GM19372 (cell line): ENCODE measurements at regions not wholly inside any gene's neighbourhood (a gene's known extent, or its start where the extent isn't known, plus 50 kb on each side); places are given as distances from the start of the nearest gene placed in this dataset.
"Not testable (repeated sequence)": the region's sequence is repeated elsewhere in the genome, so short reads cannot be mapped to it uniquely, and the experiment has no call there.

ENCODE experiments used
- ATAC-seq: cut with Tn5 transposase; IDR thresholded peaks from one replicate; pipeline ENCODE4 v1.9.1; 2021; ENCODE audit warnings: mild to moderate bottlenecking, low read depth, moderate library complexity; ENCODE audit not compliant: unreplicated experiment

DNA sequence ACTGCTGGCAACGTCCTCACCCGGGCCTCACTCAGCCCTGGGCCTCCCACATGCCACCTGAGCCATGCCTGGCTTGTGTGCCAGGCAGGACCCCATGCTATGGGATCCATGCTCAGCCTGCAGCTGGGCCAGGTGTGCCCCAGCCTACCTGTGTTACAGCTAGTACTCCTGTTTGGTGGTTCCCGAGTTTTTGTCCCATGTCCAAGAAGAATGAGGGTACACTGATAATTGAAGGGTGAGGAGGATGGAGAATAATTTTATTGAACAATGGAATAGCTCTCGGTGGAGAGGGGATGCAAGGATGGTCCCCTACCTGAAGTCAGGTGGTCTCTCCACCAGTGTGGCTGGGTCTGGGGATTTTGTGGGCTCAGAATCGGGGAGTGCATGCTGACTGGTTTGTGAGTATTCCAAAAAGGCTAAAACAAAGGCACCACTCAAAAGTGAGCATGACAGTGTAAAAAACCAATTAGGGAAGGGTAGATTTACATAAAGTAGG lies 137.9 kb downstream of the TNFSF18 start:
- no peak for ATAC-seq

DNA sequence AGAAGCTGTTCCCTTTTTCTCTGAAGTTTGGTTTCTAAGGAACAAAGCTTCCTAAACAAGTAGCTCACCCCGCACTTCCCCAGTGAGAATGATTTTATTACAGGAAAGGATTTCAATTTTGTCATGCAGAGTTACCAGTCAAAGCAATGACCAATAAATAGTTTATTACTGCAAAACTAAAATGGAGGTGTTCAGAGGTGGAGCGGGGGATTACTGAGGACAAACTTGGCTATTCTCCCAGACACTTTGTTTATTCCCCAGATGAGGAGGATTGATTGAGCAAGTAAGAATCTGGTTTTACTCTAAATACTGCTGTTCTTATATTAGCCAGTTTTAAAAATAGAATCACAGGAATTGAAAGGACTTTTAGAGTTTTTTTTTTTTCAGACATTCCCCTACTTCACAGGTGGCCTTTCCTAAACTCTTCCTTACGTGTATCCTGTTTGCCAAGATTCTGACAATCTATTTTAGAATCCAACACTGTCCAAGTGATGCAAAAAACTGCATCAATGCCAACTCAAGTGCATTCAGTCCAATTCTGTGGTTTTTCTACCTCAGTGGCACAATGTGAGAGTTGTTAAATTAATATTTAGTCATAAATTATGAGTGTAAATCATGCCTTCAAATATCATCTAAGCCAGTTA lies 136.1 kb downstream of the TNFSF18 start:
- no peak for ATAC-seq

DNA sequence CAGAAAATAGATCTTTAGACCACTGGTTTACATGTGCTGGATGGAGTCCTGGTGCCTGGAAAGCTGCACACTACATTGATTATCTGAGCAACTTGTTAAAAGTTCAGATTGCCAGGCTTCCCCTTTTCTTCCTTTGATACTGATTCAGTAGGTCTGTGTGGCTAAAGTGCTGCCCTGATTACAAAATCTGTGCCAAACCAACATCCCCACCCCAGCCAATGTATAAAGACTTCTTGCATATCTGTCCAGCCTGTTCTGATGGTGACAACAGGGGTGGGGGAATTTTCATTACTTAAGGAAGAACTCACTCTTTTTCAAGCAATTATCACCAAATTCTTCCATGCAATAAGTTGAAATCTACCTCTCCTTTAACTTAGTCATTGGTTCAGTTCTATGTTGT lies 135.5 kb downstream of the TNFSF18 start:
- no peak for ATAC-seq

DNA sequence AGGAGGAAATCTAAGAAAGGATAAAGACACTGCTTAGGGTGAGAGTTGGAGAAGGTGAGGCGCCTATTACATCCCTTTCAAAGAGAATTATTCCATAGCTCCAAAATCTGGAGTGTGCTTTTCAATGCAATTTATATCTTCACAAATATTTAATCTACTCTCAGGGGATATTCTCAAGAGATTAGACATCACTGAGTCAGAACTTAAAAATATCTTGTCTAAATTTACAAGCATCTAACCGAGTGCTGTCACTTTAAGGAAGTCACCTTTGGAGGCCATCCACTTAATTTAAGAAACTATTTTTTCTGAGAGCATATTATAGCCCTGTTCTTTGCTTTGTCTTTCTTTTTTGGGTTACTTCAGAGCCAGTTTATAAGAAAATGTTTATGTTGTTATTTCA lies 134.6 kb downstream of the TNFSF18 start:
- ATAC-seq, result no peak

DNA sequence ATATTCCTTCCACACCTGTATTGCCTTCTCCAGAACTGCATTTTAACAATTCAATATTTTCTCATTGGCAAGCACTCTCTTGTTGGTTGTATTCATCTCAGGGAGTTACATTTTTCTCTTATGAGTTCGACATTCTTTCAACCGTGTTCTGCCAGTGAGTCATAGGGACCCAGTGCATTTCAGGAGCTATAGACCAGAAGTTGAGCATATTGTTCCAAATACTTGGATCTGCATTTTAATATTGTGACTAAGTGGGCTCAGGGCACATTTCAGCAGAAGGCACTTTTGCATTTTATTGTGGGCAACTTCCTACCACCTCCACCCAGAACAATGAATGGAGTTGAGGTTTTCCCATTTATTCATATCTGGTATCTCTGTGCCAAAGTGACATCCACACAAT lies 132.8 kb downstream of the TNFSF18 start:
- ATAC-seq, result no peak

DNA sequence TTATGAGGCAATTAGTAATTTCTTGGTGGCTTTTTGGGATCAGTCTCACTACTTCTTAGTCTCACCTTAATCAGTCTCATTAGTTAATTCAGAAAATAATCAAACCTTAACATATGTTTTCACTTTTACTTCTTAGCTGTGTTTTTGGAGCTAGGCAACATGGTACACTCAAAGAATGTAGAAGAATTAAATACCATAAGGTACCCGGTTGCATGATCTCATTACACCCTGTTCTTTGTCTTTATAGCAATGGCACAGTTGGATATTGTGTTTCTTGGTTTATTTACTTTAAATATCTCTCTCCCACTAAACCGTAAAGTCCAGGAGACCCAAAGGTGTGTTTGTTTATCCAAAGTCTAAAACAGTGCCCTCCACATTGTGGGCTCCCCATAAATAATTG lies 132.3 kb downstream of the TNFSF18 start:
- ATAC-seq, result no peak

DNA sequence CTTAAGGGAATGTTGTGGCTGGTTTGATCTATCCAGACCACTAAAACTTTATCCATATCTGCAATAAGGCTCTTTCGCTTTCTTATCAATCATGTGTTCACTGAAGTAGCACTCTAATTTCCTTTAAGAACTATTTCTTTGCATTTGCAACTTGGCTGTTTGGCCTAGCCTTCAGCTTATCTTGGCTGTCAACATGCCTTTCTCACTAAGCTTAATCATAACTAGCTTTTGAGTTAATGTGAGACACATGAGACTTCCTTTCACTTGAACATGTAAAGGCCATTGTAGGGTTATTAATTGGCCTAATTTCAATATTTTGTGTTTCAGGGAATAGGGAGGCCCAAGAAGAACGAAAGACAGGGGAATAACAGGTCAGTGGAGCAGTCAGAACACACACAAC lies 124.7 kb downstream of the TNFSF18 start:
- no peak for ATAC-seq

DNA sequence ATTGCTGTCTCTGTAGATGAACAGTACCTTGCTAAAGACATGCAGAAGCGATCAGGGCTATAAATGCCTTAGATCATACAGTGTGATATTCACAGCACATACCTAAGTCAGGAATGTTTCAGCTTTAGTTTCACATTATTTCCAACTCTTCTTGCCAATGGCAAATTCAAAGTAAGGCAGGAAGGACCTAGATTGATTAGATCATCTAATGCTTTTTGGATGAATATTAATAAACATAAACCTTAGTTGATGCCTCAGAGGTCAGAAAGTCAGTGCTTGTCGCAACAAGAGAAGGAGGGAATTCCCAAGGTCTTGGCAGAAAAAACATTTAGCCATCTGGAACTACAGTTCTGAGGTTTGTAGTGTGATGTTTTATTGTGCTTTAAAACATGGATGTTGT lies 122.3 kb downstream of the TNFSF18 start:
- ATAC-seq, result no peak

DNA sequence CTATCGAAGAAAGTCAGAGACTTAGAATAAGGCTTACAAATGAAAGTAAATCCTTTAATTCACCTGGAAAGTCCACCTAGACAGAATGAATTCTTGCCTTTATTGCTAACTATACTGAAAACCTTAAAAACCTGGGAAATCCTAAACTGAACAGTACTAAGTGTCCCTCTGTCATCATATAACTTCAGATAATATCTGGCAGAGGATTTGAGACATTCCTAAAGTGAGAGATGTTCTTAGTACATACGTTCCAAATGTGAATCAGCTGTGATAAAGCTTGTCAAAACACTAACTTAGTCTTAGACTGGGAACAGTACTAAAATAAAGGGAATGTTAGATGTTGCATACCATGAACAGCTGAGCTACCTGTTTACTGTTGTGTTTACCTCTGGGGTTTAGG lies 121.7 kb downstream of the TNFSF18 start:
- ATAC-seq, result no peak

DNA sequence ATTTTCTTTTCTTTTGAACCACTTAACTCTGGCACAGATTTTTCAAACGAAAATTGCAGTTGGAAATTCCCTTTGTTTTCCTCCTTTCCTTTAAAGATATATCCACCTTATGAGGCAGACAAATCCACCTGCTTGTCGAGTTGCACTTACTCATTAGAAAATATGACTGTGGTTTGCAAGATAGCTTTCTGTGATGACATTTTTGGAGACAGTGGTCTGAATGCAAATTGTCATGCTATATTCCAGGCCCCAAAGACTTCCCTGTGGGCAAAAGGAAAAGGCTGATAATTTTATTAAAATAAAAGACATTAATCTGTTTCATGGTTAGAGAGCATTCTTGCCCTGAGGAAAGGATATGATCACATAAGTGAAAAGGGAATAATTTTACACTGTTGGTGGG lies 120.6 kb downstream of the TNFSF18 start:
- ATAC-seq, result no peak

DNA sequence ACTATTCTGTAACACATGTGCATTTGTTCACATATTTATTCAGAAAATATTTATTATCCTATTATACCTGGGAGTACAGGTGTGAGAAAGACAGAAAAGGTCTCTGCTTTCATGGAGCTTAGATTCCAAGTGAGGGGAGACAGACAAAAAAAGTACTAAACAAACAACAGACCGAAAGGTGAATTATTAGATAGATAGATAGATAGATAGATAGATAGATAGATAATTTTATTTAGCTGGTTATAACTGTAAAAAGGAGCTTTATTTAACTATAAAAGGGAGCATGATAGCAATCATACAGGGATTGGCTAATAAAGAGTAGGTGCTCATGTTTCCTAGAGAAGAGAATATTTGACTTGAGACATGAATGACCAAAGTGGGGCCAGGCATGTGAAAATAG lies 119.4 kb downstream of the TNFSF18 start:
- no peak for ATAC-seq

DNA sequence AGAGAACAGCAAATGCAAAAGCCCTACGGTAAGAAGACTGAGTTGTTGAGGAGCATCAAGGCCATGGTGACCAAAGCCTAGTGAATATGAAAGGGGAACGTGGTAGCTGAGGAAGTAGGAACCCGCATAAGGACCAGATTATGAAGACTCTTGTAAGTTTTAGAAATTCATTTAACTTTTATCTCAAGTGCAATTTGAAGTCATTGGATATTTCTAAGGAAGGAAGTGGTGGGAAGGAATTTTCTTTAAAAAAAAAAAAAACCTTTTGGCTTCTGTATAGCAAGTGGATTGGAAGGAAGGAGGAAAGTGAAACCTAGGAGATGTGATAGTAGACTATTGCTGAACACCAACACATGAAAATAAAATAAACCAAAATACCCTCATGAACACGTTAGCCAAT lies 119.0 kb downstream of the TNFSF18 start:
- no peak for ATAC-seq

DNA sequence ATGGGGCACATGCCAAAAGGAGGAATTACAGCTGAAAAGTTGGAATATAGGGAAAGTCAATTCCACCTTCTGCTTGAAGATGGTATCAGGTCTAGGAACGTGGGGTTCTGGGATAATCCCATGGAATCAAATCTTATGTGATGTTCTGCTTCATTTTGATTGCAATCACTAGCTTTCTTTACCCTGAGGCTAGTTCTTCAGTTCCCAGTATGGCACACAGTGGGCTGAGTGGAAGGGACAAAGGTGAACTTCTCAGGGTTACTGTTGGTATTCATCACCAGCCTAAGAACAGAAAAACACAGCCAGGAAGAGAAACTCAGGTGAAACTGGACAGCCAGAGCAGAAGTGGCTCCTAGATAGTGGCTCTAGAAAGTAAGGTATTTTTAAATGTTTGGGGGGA lies 117.8 kb downstream of the TNFSF18 start:
- no peak for ATAC-seq

DNA sequence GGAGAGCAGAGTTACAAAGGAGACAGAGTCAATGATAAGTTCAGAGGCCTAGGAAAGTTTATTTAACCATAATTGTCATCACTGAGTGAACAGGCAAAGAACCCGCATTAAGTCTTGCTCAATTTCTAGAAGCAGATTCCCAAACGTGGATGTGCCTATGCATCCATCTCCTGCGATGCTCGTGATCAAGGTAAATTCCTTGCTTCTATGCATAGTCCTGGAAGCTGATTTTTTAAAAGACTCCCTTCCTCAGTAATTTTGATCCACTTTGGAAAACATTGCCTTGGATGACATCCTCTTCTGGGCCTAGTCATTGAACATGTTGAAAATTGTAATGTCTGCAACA lies 116.4 kb downstream of the TNFSF18 start:
- ATAC-seq, result no peak

DNA sequence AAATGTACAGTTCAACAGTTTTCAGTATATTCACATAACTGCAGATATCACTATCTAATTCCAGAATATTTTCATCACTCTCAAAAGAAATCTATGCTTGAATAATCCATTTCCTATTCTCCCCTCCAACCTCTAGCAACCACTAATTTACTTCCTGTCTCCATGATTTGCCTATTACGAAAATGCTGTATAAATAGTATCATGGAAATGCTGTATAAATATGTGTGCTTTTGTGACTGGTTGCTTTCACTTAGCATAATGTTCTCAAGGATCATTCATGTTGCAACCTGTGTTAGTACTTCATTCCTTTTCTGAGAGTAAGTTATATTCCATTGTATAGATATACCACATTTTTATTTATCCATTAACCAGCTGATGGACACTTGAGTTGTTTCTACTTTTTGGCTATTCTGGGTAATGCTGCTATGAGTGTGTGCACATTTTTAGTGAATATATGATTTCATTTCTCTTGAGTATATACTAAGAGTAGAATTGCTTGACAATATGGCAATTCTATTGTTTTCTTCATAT lies 115.6 kb downstream of the TNFSF18 start:
- ATAC-seq, result no peak

DNA sequence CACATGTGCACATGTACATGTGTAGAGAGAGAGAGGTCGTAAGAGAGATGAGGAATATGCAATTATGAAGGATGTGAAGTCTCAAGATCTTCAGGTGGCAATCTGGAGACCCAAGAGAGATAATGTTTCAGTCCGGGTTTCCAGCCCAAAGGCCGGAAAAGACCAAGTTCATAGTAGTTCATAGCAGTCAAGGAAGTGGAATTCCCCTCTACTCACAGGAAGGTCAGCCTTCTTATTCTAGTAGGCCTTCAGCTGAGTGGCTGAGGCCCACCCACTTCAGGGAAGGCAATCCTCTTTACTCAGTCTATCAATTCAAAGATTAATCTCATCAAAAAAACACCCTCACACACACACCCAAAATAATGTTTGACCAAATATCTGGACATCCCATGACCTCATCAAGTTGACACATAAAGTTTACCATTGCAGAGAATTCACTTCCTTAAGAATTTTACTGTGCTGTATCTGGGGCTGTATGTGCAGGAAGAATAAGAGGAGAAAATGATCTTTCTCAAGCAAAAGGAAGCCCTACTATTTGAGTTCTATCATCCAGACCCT lies 114.6 kb downstream of the TNFSF18 start:
- no peak for ATAC-seq

DNA sequence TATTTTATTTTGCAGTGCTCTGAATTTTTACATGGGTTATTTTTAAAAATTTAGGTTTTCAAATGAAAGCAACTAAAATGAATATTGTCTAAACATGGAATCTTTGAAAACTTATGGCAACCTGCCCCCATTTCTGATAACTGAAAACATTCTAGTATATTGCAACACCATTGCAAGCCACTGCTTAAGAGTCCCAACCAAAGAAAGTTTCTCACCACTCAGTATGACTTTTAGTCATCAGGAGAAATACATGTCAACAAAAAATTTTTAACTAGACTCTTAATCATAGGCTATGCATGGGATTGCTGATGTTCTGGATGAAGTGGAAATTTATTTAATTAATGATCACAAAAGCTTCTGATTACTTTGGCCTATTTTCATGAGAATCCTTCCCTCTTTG lies 112.1 kb downstream of the TNFSF18 start:
- ATAC-seq, result no peak

DNA sequence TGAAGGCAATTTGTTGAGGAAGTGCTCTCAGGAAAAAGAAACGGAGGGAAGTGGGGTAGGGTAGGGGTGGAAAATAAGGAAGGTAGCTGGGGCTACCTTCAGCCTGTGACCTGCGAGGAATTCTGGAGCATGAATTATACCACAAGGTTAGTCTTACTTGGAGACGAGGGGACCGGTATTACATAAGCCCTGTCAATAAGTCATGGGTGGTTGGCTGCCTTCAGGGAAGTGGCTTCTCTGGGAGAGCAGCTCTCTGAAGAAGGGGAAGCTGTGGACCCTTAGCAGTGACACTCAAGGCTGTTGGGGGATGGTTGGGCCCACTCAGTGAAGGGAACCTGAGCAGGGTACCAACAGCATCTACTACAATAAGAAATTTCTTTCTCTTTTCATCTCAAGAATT lies 111.3 kb downstream of the TNFSF18 start:
- no peak for ATAC-seq

DNA sequence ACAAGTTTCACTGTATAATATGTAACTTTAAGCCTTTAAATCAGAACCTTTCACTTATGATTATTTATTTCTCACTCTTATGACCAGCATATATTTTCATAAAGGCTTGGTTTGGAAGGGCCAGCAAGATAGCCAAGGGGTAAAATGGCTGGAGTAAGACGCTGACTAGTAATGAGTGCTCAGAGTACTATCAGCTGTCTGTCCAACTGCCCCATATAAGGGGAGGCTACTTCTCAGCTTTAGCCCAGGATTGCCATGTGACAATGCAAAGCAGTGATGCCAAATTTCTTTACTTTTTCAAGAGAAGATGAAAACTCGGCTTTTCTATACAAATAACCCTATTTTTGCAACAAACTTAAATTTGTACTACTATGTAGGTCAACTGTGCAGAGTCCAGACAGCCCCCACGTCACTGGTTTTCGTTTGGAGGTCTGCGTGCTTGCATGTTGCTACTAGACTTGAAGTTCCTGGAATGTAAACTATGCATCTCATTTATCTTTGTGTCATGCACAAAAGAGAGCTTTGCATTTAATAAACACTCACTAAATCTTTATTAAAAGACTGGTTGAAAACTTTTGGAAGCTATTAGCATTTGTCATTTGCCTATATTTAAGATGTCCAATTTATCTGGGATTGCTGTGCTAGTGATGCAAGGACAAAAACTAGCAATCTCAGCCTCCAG lies 110.4 kb downstream of the TNFSF18 start:
- ATAC-seq, result no peak

DNA sequence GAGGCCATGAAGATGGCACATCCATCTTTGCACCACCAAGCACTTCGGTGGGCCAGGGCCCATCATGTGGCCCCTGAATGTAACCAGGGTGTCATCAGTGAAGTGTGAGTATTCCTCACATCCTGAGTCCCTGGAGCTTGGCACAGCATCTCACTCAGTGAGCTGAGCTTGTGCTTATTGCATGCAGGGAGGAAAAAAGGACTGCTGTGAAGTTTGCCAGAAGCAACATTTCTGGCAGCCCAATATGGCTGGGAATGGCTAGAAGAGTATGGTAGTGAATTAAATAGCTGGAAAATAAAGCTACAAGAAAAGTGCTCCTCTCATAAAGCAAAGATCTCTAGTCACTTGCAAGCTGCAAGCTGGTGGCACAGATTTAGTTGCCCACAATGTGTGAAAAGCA lies 109.3 kb downstream of the TNFSF18 start:
- ATAC-seq, result no peak

DNA sequence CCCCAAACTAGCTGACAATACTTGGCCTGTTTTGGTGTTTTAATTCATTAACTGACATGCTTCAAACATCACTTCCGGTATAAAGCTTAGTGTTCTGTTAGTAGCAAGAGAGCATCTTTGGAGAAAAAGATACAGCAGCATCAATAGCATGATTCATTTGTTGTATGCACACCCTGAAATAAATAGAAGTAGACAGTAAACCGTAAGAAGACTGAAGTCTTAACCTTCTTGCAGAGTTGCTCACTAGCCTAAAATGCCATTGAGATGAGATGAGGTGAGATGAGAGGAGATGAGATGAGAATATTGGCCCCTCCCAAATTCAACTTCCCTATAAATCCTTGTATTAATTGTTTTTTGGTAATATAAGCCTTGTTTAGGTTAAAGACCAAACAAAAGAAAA lies 108.8 kb downstream of the TNFSF18 start:
- ATAC-seq, result no peak

DNA sequence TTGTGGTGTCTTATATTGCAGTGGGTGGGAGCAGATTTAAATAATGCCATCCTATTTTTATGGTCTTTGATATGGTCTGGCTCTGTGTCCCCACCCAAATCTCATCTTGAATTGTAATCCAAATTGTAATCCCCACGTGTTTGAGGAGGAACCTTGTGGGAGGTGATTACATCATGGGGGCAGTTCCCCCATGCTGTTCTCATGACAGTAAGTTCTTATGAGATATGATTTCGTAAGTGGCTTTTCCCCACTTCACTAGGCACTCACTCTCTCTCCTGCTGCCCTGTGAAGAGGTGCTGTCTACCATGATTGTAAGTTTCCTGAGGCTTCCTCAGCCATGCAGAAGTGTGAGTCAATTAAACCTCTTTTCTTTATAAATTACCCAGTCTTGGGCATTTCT lies 107.6 kb downstream of the TNFSF18 start:
- ATAC-seq, result not testable (repeated sequence)
